Testis (tissue), 2 donors: ENCODE measurements at regions not wholly inside any gene's neighbourhood (a gene's known extent, or its start where the extent isn't known, plus 50 kb on each side); places are given as distances from the start of the nearest gene placed in this dataset.
"Not testable (repeated sequence)": the region's sequence is repeated elsewhere in the genome, so short reads cannot be mapped to it uniquely, and the experiment has no call there.

ENCODE experiments used
- DNase-seq: peaks from one replicate; pipeline ENCODE4 v3.0.0-alpha.2; 2019
- H3K27ac ChIP-seq, 2 donors: fragments of 200-600 bp; sonication (generic); one replicate each; pipeline ENCODE4 v1.5.1; 2019
- H3K27me3 ChIP-seq: fragments of 200-600 bp; sonication (generic); one replicate; pipeline ENCODE4 v1.5.1; 2019
- H3K36me3 ChIP-seq: fragments of 200-600 bp; sonication (generic); one replicate; pipeline ENCODE4 v1.5.1; 2017; ENCODE audit warnings: low read depth; ENCODE audit errors: missing control alignments
- H3K4me1 ChIP-seq: fragments of 200-600 bp; sonication (generic); one replicate; pipeline ENCODE4 v1.5.1; 2019
- H3K4me3 ChIP-seq, 2 donors: fragments of 200-600 bp; sonication (generic); one replicate each; pipeline ENCODE4 v1.5.1; 2017 to 2019
- H3K9me3 ChIP-seq: fragments of 200-600 bp; sonication (generic); one replicate; pipeline ENCODE4 v1.5.1; 2017
- POLR2A ChIP-seq: fragments of 450-650 bp; IDR thresholded peaks from one replicate; pipeline ENCODE4 v1.6.1; 2017; ENCODE audit warnings: antibody characterized with exemption, mild to moderate bottlenecking, moderate library complexity
- WGBS, 2 donors: methylation state at CpG; one replicate each; pipeline ENCODE4 v1.1.5; 2018; 5-methylcytosine and 5-hydroxymethylcytosine counted together
- intact Hi-C: fragments of 100-400 bp; cut with DNase I; formaldehyde crosslinking; loops from one replicate; pipeline ENCODE4 v1.15.1; 2023; ENCODE audit warnings: low total_unique reads
- TF ChIP-seq, protein P1 (sequence below), 3 experiments: fragments of 450-650 bp in 2 of 3; fragments of 200-600 bp in 1 of 3; sonication (generic) in 1 of 3; IDR thresholded peaks; one replicate each; pipeline ENCODE4 v1.5.1; 2016 to 2019; ENCODE audit warnings: antibody characterized with exemption in 3 of 3, mild to moderate bottlenecking in 2 of 3, moderate library complexity in 1 of 3

- H3K4me1 ChIP-seq, H3K27ac ChIP-seq, H3K36me3 ChIP-seq, H3K27me3 ChIP-seq, H3K4me3 ChIP-seq, intact Hi-C loops, DNase-seq, H3K9me3 ChIP-seq: not testable (repeated sequence)
- WGBS, 2 donors: 86 to 94% methylated on average over 5 of the region's 5 CpGs
These were observed 553.8 kb downstream of the ADGRL2 start for GRCh38 chr1:82354546-82354945.

- no peaks in the 10 kb centered on the region for H3K36me3 ChIP-seq
- no peaks in the 10 kb centered on the region for H3K9me3 ChIP-seq
- no peak overlapping the region for H3K4me3 ChIP-seq
- no peaks in the 10 kb centered on the region for H3K4me1 ChIP-seq
- no peaks in the 10 kb centered on the region for H3K27me3 ChIP-seq
- intact Hi-C loops: no loop called here
- DNase-seq: no peak
- TF ChIP-seq, protein P1, sequence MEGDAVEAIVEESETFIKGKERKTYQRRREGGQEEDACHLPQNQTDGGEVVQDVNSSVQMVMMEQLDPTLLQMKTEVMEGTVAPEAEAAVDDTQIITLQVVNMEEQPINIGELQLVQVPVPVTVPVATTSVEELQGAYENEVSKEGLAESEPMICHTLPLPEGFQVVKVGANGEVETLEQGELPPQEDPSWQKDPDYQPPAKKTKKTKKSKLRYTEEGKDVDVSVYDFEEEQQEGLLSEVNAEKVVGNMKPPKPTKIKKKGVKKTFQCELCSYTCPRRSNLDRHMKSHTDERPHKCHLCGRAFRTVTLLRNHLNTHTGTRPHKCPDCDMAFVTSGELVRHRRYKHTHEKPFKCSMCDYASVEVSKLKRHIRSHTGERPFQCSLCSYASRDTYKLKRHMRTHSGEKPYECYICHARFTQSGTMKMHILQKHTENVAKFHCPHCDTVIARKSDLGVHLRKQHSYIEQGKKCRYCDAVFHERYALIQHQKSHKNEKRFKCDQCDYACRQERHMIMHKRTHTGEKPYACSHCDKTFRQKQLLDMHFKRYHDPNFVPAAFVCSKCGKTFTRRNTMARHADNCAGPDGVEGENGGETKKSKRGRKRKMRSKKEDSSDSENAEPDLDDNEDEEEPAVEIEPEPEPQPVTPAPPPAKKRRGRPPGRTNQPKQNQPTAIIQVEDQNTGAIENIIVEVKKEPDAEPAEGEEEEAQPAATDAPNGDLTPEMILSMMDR (IDR thresholded peaks at IDR 0.05): no peak
- no peak for TF ChIP-seq POLR2A
- 80 to 84% methylated on average over 2 of the region's 2 CpGs for WGBS, 2 donors
- H3K27ac ChIP-seq: no peak overlapping the region
These were observed 547.8 kb downstream of the ADGRL2 start for GRCh38 chr1:82348487-82348886.

DNA sequence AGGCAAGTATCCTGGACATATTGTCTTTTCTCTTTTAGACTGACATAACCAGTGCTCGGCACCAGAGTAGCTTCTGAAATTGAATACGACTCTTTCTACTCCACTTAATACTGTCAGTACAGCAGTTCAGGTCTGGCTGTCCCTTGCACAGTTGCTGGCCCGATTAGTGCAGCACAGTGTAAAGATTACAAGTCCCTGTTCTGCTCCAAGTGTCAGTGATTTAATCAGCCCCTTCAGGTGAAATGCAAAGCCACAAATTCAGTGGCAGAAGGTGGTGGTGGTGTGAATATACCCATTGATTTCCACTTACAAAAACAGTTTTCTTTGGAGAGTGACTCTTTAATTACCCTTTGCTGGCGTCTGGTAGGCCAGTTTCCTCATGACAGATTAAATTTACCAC lies 545.4 kb downstream of the ADGRL2 start:
- TF ChIP-seq, protein P1 (IDR thresholded peaks at IDR 0.05): no peak
- TF ChIP-seq POLR2A: no peak
- 78 to 80% methylated on average over 4 of the region's 4 CpGs for WGBS, 2 donors

DNA sequence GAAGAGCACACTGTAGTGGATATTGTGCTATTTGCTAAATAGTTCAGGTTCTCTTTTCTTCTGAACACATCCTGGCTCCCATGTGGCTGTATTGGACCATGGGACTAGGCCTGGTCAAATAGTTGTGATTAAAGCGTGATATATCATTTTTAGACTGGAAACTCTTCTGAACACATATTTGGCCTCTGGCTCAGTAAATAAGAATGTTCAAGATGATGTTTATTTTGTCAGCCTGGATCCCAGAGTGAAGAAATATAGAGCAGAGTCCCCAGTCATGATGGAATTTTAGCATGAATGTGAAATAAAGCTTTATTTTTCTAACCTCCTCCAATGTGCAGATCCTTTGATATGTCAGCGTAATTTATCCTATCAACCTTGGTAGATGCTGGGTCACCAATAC lies 542.6 kb downstream of the ADGRL2 start:
- WGBS, 2 donors: 55 to 63% methylated on average over 2 of the region's 2 CpGs
- H3K9me3 ChIP-seq: no peaks in the 10 kb centered on the region
- TF ChIP-seq POLR2A: no peak
- TF ChIP-seq, protein P1 (IDR thresholded peaks at IDR 0.05): no peak
- no peaks in the 10 kb centered on the region for H3K36me3 ChIP-seq
- no peaks in the 10 kb centered on the region for H3K27me3 ChIP-seq
- no peaks in the 10 kb centered on the region for H3K4me1 ChIP-seq
- no peak overlapping the region for H3K27ac ChIP-seq
- DNase-seq: no peak
- H3K4me3 ChIP-seq: no peak overlapping the region
- intact Hi-C loops: no loop called here

More for the DNA sequence above, 545.4 kb downstream of the ADGRL2 start:
- no peak for DNase-seq
- no peaks in the 10 kb centered on the region for H3K36me3 ChIP-seq
- H3K27ac ChIP-seq: no peak overlapping the region
- no peaks in the 10 kb centered on the region for H3K9me3 ChIP-seq
- H3K27me3 ChIP-seq: no peaks in the 10 kb centered on the region
- H3K4me1 ChIP-seq: no peaks in the 10 kb centered on the region
- intact Hi-C loops: no loop called here
- no peak overlapping the region for H3K4me3 ChIP-seq

GRCh38 chr1:82337635-82338034 lies 536.9 kb downstream of the ADGRL2 start:
- Histone ChIP-seq H3K4me3 (no peak overlapping the region), H3K27me3 (no peaks in the 10 kb centered on the region), H3K4me1 (no peaks in the 10 kb centered on the region), H3K27ac (no peak overlapping the region), H3K36me3 (no peaks in the 10 kb centered on the region), H3K9me3 (no peaks in the 10 kb centered on the region)
- no peak for DNase-seq
- intact Hi-C loops: no loop called here
- 87 to 91% methylated on average over 1 of the region's 1 CpG for WGBS, 2 donors
- TF ChIP-seq POLR2A: no peak
- TF ChIP-seq, protein P1 (IDR thresholded peaks at IDR 0.05): no peak
